ENCODE measurements at regions not wholly inside any gene's neighbourhood (a gene's known extent, or its start where the extent isn't known, plus 50 kb on each side); places are given as distances from the start of the nearest gene placed in this dataset.

GRCh38 chr5:119873611-119874010 is 244.3 kb downstream of the FAM170A start:
- TF ChIP-seq CTCF (conservative IDR thresholded peaks at IDR 0.05; ENCODE audit: low read depth, low read length), result no peak
- TF ChIP-seq EZH2 (IDR thresholded peaks at IDR 0.05; ENCODE audit: borderline replicate concordance, low read depth, low read length, poor library complexity, severe bottlenecking), result no peak
